Upper lobe of left lung (tissue), 4 donors: ENCODE measurements at regions not wholly inside any gene's neighbourhood (a gene's known extent, or its start where the extent isn't known, plus 50 kb on each side); places are given as distances from the start of the nearest gene placed in this dataset.

ENCODE experiments used
- POLR2AphosphoS5 ChIP-seq, 2 donors: sonication (generic); formaldehyde crosslinking; IDR thresholded peaks; one replicate each; pipeline ENCODE4 v1.5.1; 2017; ENCODE audit warnings: antibody characterized with exemption in 2 of 2
- TF ChIP-seq, protein P1 (sequence below), 6 experiments: fragments of 450-650 bp in 4 of 6; fragments of 200-600 bp in 2 of 6; sonication (generic) in 2 of 6; IDR thresholded peaks; one replicate each; pipeline ENCODE4 v1.5.1; 2016 to 2019; ENCODE audit warnings: antibody characterized with exemption in 6 of 6

DNA sequence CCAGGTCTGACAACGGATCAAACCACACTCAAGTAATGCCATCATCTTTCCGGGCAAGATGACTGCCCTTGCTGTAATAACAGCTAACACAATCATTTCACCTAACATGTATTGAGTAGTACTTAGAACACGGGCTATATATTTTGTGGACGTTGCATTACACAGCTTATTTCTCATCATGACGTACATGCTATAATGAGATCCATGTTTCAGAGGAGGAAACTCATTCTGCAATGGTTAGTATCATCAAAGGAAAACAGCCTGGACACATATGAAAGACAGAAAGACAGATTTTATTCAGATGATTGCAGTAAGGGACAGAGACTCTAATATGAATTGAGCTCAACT lies 446.7 kb downstream of the HS3ST3B1 start:
- TF ChIP-seq POLR2AphosphoS5 (IDR thresholded peaks at IDR 0.05): no peak
- TF ChIP-seq, protein P1, sequence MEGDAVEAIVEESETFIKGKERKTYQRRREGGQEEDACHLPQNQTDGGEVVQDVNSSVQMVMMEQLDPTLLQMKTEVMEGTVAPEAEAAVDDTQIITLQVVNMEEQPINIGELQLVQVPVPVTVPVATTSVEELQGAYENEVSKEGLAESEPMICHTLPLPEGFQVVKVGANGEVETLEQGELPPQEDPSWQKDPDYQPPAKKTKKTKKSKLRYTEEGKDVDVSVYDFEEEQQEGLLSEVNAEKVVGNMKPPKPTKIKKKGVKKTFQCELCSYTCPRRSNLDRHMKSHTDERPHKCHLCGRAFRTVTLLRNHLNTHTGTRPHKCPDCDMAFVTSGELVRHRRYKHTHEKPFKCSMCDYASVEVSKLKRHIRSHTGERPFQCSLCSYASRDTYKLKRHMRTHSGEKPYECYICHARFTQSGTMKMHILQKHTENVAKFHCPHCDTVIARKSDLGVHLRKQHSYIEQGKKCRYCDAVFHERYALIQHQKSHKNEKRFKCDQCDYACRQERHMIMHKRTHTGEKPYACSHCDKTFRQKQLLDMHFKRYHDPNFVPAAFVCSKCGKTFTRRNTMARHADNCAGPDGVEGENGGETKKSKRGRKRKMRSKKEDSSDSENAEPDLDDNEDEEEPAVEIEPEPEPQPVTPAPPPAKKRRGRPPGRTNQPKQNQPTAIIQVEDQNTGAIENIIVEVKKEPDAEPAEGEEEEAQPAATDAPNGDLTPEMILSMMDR (IDR thresholded peaks at IDR 0.05): no peak
